ENCODE measurements at regions not wholly inside any gene's neighbourhood (a gene's known extent, or its start where the extent isn't known, plus 50 kb on each side); places are given as distances from the start of the nearest gene placed in this dataset.

GRCh38 chr2:174656676-174657176 lies 59.1 kb upstream of the WIPF1 start:
- H3K4me1 Mint-ChIP-seq (ENCODE audit: low read depth): peaks cover 31% of the 10 kb centered on the region
- no peak overlapping the region for H3K4me3 Mint-ChIP-seq (ENCODE audit: unreplicated experiment)
- peak; percentile 22 for TF ChIP-seq CTCF (IDR thresholded peaks at IDR 0.05)
- DNase-seq (ENCODE audit: low spot score): no peak
- peaks cover 6% of the 10 kb centered on the region for H3K36me3 Mint-ChIP-seq (ENCODE audit: low read depth)
- peaks cover 10% of the 10 kb centered on the region for H3K9me3 Mint-ChIP-seq (ENCODE audit: low read depth)
- no peaks in the 10 kb centered on the region for H3K27me3 Mint-ChIP-seq (ENCODE audit: low read depth)
- H3K27ac Mint-ChIP-seq (ENCODE audit: unreplicated experiment): peak overlapping the region; percentile 12

GRCh38 chr2:174656035-174656434 lies 58.4 kb upstream of the WIPF1 start:
- Mint-ChIP-seq H3K9me3 (ENCODE audit: low read depth) (peaks cover 10% of the 10 kb centered on the region), H3K36me3 (ENCODE audit: low read depth) (peaks cover 3% of the 10 kb centered on the region), H3K4me3 (ENCODE audit: unreplicated experiment) (no peak overlapping the region), H3K27me3 (ENCODE audit: low read depth) (no peaks in the 10 kb centered on the region), H3K4me1 (ENCODE audit: low read depth) (peaks cover 31% of the 10 kb centered on the region), H3K27ac (ENCODE audit: unreplicated experiment) (peak overlapping the region; percentile 22)
- no peak for TF ChIP-seq CTCF (IDR thresholded peaks at IDR 0.05)
- no peak for DNase-seq (ENCODE audit: low spot score)

GRCh38 chr2:174654419-174654941 lies 56.9 kb upstream of the WIPF1 start:
- Mint-ChIP-seq H3K4me3 (ENCODE audit: unreplicated experiment) (no peak overlapping the region), H3K27me3 (ENCODE audit: low read depth) (no peaks in the 10 kb centered on the region), H3K27ac (ENCODE audit: unreplicated experiment) (peak overlapping the region; percentile 92), H3K9me3 (ENCODE audit: low read depth) (peaks cover 11% of the 10 kb centered on the region), H3K36me3 (ENCODE audit: low read depth) (peaks cover 5% of the 10 kb centered on the region), H3K4me1 (ENCODE audit: low read depth) (peaks cover 31% of the 10 kb centered on the region)
- TF ChIP-seq CTCF (IDR thresholded peaks at IDR 0.05): no peak
- no peak for DNase-seq (ENCODE audit: low spot score)

- no peak for DNase-seq (ENCODE audit: low spot score)
- H3K4me1 Mint-ChIP-seq (ENCODE audit: low read depth): peaks cover 3% of the 10 kb centered on the region
- H3K9me3 Mint-ChIP-seq (ENCODE audit: low read depth): peaks cover 11% of the 10 kb centered on the region
- H3K27me3 Mint-ChIP-seq (ENCODE audit: low read depth): no peaks in the 10 kb centered on the region
- H3K27ac Mint-ChIP-seq (ENCODE audit: unreplicated experiment): no peak overlapping the region
- H3K36me3 Mint-ChIP-seq (ENCODE audit: low read depth): peaks cover 6% of the 10 kb centered on the region
- no peak overlapping the region for H3K4me3 Mint-ChIP-seq (ENCODE audit: unreplicated experiment)
- no peak for TF ChIP-seq CTCF (IDR thresholded peaks at IDR 0.05)
Measured at GRCh38 chr2:174648896-174649295, 51.3 kb upstream of the WIPF1 start.

All from chondrocyte (in vitro differentiated cells).